ENCODE measurements at regions not wholly inside any gene's neighbourhood (a gene's known extent, or its start where the extent isn't known, plus 50 kb on each side); places are given as distances from the start of the nearest gene placed in this dataset.

DNA sequence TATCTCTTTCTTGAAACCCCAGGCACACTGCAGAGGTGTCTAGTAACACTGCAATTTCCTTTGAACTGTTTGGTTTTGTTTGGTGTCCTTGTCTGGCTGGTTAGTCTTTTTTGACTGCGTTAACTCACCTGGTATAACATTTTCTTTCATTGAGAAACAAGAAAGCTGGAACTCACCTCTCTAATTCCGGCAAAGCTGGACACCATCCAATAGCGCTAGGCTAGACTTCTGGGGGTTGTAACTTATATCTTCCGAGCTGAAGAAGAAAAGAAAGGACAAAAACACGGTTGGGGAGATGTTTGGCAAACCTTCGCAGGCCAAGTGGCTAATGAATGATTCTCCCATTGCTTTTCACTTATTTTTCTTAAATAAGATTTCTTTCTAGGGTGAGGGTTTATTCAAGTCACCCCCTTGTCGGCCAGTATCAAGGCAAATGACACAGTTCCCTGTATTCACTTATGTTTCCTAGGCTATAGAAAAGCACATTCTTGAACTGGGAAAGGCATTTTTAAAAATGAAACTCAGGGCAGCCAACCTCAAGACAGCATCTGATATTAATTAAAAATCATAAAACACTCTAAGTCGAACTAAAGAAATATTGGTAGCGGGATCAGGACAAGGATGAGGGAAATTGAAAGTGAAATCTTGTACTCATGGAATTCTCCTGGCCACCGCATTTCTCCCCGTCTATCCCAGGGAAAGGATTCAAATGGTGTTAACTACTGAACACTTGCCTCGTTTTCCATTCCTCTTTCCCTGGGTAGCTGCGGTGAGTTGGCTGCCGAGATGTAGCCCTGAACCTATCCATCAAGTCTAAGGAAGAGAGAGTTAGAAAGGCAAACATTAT is 95.9 kb upstream of the ZFHX3 start:
- Histone ChIP-seq H3K27ac (ENCODE audit: low read length) (peak overlapping the region; percentile 65), H3K36me3 (ENCODE audit: control insufficient read depth, insufficient read depth, low read length) (no peaks in the 10 kb centered on the region), H3K4me3 (ENCODE audit: low read length) (peak overlapping the region; percentile 14), H3K4me1 (ENCODE audit: control insufficient read depth, insufficient read depth, low read length) (peaks cover 11% of the 10 kb centered on the region), H3K9me3 (replicated peaks; ENCODE audit: control insufficient read depth, low read depth, low read length) (no peaks in the 10 kb centered on the region), H3K27me3 (ENCODE audit: control insufficient read depth, insufficient read depth, low read length) (no peaks in the 10 kb centered on the region)
- peak; percentile 77 for DNase-seq
- no CpG with 5 or more reads among the region's 14 CpGs for WGBS (ENCODE audit: insufficient coverage)

DNA sequence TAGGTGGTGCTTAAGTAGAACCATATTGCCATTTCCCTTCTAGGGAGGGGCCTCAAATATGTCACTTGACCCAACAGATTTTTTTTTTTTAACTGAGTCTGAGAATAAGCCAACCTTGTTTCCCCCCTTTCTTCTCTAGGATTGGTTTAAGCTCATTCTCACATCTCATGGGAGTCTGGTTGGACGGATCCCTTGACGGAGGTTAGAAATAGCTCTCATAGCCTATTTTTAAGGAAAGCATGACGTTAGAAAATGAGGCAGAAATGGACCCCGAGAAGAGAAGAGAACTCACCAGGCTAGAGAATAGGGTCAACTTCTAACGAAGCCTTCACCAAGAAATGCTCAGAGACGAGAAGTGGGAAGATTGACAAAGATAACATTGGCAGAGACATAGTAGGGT is 95.1 kb upstream of the ZFHX3 start:
- peak overlapping the region; percentile 65 for H3K27ac ChIP-seq (ENCODE audit: low read length)
- DNase-seq: peak; percentile 74
- H3K4me3 ChIP-seq (ENCODE audit: low read length): no peak overlapping the region

DNA sequence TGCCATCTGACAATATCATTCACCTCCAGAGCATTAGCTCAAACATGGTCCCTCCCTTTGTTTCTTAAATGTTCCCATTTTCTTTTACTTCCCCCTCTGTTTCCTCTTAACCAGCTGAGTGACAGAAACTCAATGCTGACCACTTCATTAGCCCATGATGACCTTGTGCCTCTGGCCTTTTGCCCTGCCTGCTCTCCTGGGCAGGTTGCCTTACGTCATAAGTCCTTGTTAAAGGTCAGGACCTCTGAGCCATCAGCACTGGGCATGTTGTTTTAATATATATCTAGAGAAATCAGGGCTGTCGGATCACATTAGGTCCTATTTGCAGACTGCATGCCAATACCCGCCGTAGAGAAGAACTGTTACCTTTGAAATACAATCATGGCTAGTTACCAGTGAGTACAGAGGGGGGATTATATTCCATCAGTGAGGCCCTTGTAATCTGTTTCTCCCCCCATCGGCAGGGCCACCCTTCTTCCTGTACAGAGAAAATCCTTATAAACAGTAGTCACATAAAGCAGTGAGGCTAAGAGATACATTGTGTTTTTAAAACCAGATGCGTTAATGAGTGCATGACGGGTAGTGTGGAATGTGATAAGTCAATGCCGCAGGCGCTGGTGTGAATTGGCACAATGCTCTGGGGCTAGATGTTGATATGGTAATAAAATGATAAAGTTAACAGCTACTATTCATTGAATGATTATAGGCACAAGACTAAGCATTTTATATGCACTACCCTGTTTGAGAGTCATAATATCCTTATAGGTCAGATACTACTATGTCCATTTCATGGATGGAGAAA is 94.3 kb upstream of the ZFHX3 start:
- no peaks in the 10 kb centered on the region for H3K27me3 ChIP-seq (ENCODE audit: control insufficient read depth, insufficient read depth, low read length)
- H3K27ac ChIP-seq (ENCODE audit: low read length): no peak overlapping the region
- no peaks in the 10 kb centered on the region for H3K36me3 ChIP-seq (ENCODE audit: control insufficient read depth, insufficient read depth, low read length)
- 80% methylated on average over 3 of the region's 9 CpGs for WGBS (ENCODE audit: insufficient coverage)
- peaks cover 11% of the 10 kb centered on the region for H3K4me1 ChIP-seq (ENCODE audit: control insufficient read depth, insufficient read depth, low read length)
- no peak overlapping the region for H3K4me3 ChIP-seq (ENCODE audit: low read length)
- no peak for DNase-seq
- H3K9me3 ChIP-seq (replicated peaks; ENCODE audit: control insufficient read depth, low read depth, low read length): no peaks in the 10 kb centered on the region

More for the DNA sequence above, 95.1 kb upstream of the ZFHX3 start:
- Histone ChIP-seq H3K9me3 (replicated peaks; ENCODE audit: control insufficient read depth, low read depth, low read length) (no peaks in the 10 kb centered on the region), H3K4me1 (ENCODE audit: control insufficient read depth, insufficient read depth, low read length) (peaks cover 11% of the 10 kb centered on the region), H3K36me3 (ENCODE audit: control insufficient read depth, insufficient read depth, low read length) (no peaks in the 10 kb centered on the region), H3K27me3 (ENCODE audit: control insufficient read depth, insufficient read depth, low read length) (no peaks in the 10 kb centered on the region)
- no CpG with 5 or more reads among the region's 6 CpGs for WGBS (ENCODE audit: insufficient coverage)

DNA sequence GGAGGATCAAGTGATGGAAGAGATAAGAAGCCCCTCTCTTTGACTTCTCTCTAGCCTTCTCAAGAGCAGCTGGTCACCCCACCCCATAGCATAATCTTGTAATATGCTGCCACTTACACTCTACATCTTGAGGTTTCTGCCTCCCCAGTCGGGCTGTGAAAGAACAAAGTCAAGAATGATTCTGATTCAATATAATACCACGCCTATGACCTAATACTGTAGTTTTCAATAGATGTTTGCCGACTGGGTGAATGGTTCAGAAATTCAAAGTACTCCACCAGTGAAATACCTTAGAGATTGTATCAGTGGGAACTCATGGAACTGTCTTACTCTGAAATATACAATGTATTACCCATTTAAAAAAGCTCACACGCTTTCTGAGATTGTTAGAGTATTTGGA is 93.0 kb upstream of the ZFHX3 start:
- no CpG with 5 or more reads among the region's 4 CpGs for WGBS (ENCODE audit: insufficient coverage)
- no peak for DNase-seq
- H3K4me3 ChIP-seq (ENCODE audit: low read length): no peak overlapping the region
- no peaks in the 10 kb centered on the region for H3K36me3 ChIP-seq (ENCODE audit: control insufficient read depth, insufficient read depth, low read length)
- peaks cover 11% of the 10 kb centered on the region for H3K4me1 ChIP-seq (ENCODE audit: control insufficient read depth, insufficient read depth, low read length)
- no peak overlapping the region for H3K27ac ChIP-seq (ENCODE audit: low read length)
- H3K9me3 ChIP-seq (replicated peaks; ENCODE audit: control insufficient read depth, low read depth, low read length): no peaks in the 10 kb centered on the region
- no peaks in the 10 kb centered on the region for H3K27me3 ChIP-seq (ENCODE audit: control insufficient read depth, insufficient read depth, low read length)

DNA sequence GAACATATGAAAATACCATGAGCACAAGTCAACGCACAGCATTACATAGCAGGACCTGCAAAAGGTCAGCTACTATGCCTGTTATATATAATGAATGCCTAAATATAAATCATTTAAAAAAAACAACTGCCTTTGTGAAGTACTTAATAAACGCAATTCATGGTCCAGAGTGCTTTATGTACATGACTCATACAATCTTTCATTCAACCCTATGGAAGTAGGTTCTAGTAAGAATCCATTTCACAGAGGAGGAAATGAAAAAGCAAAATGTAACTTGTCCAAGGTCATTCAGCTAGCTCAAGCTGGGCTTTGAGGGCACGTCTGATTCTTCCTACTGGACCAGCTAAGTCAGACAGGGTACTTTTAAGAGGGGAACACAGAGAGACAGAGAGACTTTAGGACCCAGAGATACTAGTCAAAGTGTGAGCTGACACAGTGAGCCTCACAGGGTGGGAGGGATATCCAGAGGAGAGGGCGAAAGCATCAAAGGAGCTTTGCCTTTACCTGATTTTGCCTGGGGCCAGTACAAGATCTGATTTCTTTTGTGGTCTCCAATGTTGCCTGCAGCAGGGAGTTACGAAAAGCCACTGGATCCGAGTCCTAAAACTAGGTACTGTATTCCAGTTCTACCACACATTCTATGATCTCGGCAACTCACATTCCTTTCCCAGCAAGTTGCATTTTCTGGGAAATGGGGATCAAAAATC is 83.4 kb upstream of the ZFHX3 start:
- no peaks in the 10 kb centered on the region for H3K27me3 ChIP-seq (ENCODE audit: control insufficient read depth, insufficient read depth, low read length)
- WGBS (ENCODE audit: insufficient coverage): 80% methylated on average over 4 of the region's 7 CpGs
- no peak for DNase-seq
- peaks cover 4% of the 10 kb centered on the region for H3K9me3 ChIP-seq (replicated peaks; ENCODE audit: control insufficient read depth, low read depth, low read length)
- no peak overlapping the region for H3K27ac ChIP-seq (ENCODE audit: low read length)
- H3K4me1 ChIP-seq (ENCODE audit: control insufficient read depth, insufficient read depth, low read length): no peaks in the 10 kb centered on the region
- H3K4me3 ChIP-seq (ENCODE audit: low read length): no peak overlapping the region
- H3K36me3 ChIP-seq (ENCODE audit: control insufficient read depth, insufficient read depth, low read length): no peaks in the 10 kb centered on the region

DNA sequence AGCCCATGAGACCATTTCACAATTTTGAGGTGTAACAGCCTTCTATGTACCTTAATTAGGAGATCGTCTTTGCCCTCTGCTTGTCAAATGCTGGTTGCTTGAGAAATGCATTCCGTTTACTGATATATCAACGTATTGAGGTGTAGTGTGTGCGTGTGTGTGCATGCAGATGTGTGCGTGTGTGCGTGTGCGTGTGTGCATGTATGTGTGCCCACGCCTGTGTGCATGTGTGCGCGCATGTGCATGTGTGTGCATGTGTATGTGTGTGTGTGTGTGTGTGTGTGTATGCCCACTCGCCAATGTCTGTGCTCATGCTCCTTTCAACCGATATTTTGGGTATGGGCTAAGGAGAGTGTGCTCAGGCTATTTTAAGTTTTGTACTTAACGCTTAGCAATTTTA is 81.5 kb upstream of the ZFHX3 start:
- WGBS (ENCODE audit: insufficient coverage): 97% methylated on average over 10 of the region's 13 CpGs
- Histone ChIP-seq H3K4me3 (ENCODE audit: low read length) (no peak overlapping the region), H3K36me3 (ENCODE audit: control insufficient read depth, insufficient read depth, low read length) (no peaks in the 10 kb centered on the region), H3K9me3 (replicated peaks; ENCODE audit: control insufficient read depth, low read depth, low read length) (peaks cover 4% of the 10 kb centered on the region), H3K27me3 (ENCODE audit: control insufficient read depth, insufficient read depth, low read length) (no peaks in the 10 kb centered on the region), H3K27ac (ENCODE audit: low read length) (no peak overlapping the region), H3K4me1 (ENCODE audit: control insufficient read depth, insufficient read depth, low read length) (no peaks in the 10 kb centered on the region)
- no peak for DNase-seq

DNA sequence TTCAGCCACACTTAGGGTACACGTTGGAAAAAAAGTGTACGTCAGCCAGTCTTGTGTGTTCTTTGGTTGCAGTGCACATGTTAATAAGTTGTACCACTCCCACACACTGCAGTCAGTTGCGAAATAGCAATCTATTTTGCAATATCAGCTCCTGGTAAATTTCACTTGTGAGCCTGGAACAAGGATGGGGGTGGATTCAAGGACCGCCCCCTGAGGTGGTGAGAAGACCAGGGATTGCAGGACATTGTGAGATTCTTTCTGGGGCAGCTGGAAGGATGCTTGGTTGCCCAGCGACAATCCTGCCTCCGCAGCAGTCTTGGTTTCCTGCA is 78.6 kb upstream of the ZFHX3 start:
- DNase-seq: no peak
- peaks cover 7% of the 10 kb centered on the region for H3K4me1 ChIP-seq (ENCODE audit: control insufficient read depth, insufficient read depth, low read length)
- no peaks in the 10 kb centered on the region for H3K27me3 ChIP-seq (ENCODE audit: control insufficient read depth, insufficient read depth, low read length)

DNA sequence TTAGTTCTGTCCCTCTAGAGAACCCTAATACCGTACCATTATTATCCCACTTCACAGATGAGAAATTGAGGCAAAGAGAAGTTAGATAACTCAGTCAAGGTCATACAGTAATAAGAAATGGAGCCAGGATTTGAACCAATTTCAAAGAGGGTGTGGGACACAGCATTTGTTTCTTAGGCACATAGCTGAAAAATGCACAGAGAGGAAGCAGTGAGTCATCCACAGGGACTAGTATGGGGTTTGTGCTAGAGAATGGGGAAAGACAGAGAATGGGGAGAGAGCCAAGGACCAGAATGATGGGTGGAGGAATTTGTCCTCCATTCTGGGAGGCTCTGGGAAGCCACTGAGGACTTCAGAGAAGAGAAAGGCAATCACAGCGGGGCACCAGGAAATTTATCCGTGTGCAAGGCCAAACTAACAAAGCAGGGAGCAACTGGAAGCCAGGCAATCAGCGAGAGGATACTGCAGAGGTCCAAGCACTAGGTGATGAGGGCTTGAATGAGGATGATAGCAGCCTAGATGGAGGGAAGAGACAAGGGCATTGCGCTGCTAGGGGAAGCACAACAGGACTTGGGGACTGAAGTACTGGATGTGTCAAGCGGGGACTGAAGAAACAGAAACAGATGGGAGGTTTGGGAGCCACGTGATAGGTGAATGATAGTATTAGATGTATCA is 78.1 kb upstream of the ZFHX3 start:
- no peak overlapping the region for H3K4me3 ChIP-seq (ENCODE audit: low read length)
- 77% methylated on average over 6 of the region's 7 CpGs for WGBS (ENCODE audit: insufficient coverage)
- H3K36me3 ChIP-seq (ENCODE audit: control insufficient read depth, insufficient read depth, low read length): no peaks in the 10 kb centered on the region
- H3K27me3 ChIP-seq (ENCODE audit: control insufficient read depth, insufficient read depth, low read length): no peaks in the 10 kb centered on the region
- peak; percentile 51 for DNase-seq
- H3K27ac ChIP-seq (ENCODE audit: low read length): no peak overlapping the region
- H3K4me1 ChIP-seq (ENCODE audit: control insufficient read depth, insufficient read depth, low read length): peaks cover 7% of the 10 kb centered on the region
- H3K9me3 ChIP-seq (replicated peaks; ENCODE audit: control insufficient read depth, low read depth, low read length): peaks cover 4% of the 10 kb centered on the region

More for the DNA sequence above, 78.6 kb upstream of the ZFHX3 start:
- WGBS (ENCODE audit: insufficient coverage): 83% methylated on average over 4 of the region's 6 CpGs
- H3K9me3 ChIP-seq (replicated peaks; ENCODE audit: control insufficient read depth, low read depth, low read length): peaks cover 4% of the 10 kb centered on the region
- no peaks in the 10 kb centered on the region for H3K36me3 ChIP-seq (ENCODE audit: control insufficient read depth, insufficient read depth, low read length)
- H3K4me3 ChIP-seq (ENCODE audit: low read length): no peak overlapping the region
- no peak overlapping the region for H3K27ac ChIP-seq (ENCODE audit: low read length)

DNA sequence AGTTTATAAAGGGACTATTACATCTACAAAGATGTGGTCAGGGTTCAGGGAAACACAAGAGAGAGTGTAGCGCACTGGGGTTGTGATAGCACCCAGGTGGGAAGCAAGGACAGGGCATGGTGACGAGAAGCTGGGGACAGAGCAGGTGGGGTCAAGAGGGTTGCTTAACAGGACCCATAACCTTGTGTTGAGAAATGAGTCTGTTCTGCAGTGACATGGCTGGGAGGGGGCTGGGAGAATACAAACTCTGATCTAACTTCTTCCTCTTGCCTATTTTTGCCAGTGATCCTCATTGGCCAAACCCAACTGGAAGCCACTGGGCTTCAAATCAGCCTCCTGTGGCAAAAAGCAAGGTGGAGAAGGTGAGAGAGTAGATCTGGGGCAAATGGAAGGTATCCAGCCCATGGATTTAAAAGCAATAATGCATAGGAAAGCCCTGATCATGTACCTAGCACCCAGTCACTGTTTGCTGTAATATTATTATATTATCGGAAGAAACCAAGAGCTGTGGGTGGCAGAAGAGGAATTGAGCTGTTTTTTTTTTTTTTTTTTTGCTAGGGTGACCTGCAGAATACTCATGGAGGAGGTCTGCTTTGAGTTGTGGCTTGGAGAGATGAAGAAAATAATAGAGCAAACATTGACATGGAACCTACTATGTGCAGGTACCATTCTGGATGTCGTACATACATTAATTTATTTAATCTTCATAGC is 76.9 kb upstream of the ZFHX3 start:
- peaks cover 4% of the 10 kb centered on the region for H3K9me3 ChIP-seq (replicated peaks; ENCODE audit: control insufficient read depth, low read depth, low read length)
- WGBS (ENCODE audit: insufficient coverage): 81% methylated on average over 2 of the region's 4 CpGs
- H3K4me1 ChIP-seq (ENCODE audit: control insufficient read depth, insufficient read depth, low read length): peaks cover 7% of the 10 kb centered on the region
- DNase-seq: no peak
- H3K36me3 ChIP-seq (ENCODE audit: control insufficient read depth, insufficient read depth, low read length): no peaks in the 10 kb centered on the region
- H3K4me3 ChIP-seq (ENCODE audit: low read length): no peak overlapping the region
- H3K27ac ChIP-seq (ENCODE audit: low read length): no peak overlapping the region
- H3K27me3 ChIP-seq (ENCODE audit: control insufficient read depth, insufficient read depth, low read length): no peaks in the 10 kb centered on the region
